ENCODE measurements at regions not wholly inside any gene's neighbourhood (a gene's known extent, or its start where the extent isn't known, plus 50 kb on each side); places are given as distances from the start of the nearest gene placed in this dataset.
"Not testable (repeated sequence)": the region's sequence is repeated elsewhere in the genome, so short reads cannot be mapped to it uniquely, and the experiment has no call there.

DNA sequence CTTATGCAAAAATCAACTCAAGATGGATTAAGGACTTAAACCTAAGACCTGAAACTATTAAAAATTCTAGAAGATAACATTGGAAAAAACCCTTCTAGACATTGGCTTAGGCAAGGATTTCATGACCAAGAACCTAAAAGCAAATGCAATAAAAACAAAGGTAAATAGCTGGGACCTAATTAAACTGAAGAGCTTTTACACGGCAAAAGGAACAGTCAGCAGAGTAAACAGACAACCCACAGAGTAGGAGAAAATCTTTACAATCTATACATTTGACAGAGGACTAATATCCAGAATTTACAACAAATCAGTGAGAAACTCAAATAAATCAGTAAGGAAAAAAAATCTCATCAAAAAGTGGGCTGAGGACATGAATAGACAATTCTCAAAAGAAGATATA is 65.4 kb downstream of the RPL22L1 start:
- H3K36me3 ChIP-seq (ENCODE audit: control insufficient read depth in 1 of 2, insufficient read depth in 2 of 2, low read length in 2 of 2); H3K4me1 ChIP-seq (ENCODE audit: control insufficient read depth in 1 of 2, insufficient read depth in 2 of 2, low read length in 2 of 2); H3K27me3 ChIP-seq (ENCODE audit: control insufficient read depth in 1 of 2, insufficient read depth in 2 of 2, low read length in 2 of 2); H3K4me3 ChIP-seq (ENCODE audit: low read depth in 1 of 2, low read length in 2 of 2); H3K27ac ChIP-seq (ENCODE audit: low read depth, low read length); H3K9ac ChIP-seq (ENCODE audit: low read depth in 1 of 2, low read length in 2 of 2); H3K9me3 ChIP-seq (ENCODE audit: control insufficient read depth in 1 of 2, low read length in 2 of 2): not testable (repeated sequence)

GRCh38 chr3:170804078-170804477 is 65.9 kb downstream of the RPL22L1 start:
- H3K27me3 ChIP-seq (ENCODE audit: control insufficient read depth in 1 of 2, insufficient read depth in 2 of 2, low read length in 2 of 2), result no peaks in the 10 kb centered on the region
- no peak overlapping the region for H3K9ac ChIP-seq (ENCODE audit: low read depth in 1 of 2, low read length in 2 of 2)
- peaks cover 4% of the 10 kb centered on the region in 2 donors for H3K4me1 ChIP-seq (ENCODE audit: control insufficient read depth in 1 of 2, insufficient read depth in 2 of 2, low read length in 2 of 2)

DNA sequence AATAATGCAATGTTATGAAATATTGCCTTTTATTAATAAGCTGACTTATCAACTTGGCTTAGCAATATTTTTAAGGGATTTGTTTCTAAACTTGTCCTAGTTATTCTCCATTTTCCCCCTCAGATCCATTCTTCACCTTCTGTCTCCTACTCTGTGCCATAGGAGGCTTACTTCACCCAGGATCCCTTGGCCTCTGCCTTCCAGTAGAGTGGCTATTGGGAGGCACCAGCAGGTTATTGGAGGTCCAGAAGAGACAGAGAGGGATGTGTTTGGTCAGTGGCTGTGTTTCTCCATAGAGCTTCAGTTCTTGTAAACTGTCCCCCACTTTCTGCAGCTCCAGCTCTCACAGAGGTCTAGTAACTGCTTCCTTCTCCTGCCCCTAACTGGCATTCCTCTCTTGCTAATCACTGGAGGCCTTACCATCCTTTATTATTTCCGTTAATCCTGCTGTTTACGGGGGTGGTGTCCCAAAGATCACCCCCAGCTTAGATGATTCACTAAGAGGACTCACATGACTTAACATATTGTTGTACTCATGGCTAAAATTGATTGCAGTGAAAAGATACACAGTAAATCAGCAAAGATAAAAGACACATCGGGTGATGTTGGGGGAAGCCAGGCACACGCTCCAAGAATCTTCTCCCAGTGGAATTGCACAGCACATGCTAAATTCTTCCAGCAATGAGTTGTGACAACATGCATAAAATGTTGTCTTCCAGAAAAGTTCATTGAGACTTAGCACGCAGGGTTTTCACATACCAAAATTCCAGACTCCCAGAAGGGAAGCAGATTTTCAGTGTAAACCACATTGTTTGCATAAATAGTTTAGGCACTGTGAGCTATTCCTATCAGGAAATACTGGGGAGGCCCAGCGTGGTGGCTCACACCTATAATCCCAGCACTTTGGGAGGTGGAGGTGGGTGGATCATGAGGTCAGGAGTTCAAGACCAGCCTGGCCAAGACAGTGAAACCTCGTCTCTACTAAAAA is 67.5 kb downstream of the RPL22L1 start:
- no peaks in the 10 kb centered on the region for H3K9me3 ChIP-seq (ENCODE audit: control insufficient read depth in 1 of 2, low read length in 2 of 2)
- no peak overlapping the region for H3K4me3 ChIP-seq (ENCODE audit: low read depth in 1 of 2, low read length in 2 of 2)
- H3K27me3 ChIP-seq (ENCODE audit: control insufficient read depth in 1 of 2, insufficient read depth in 2 of 2, low read length in 2 of 2), result no peaks in the 10 kb centered on the region
- H3K4me1 ChIP-seq (ENCODE audit: control insufficient read depth in 1 of 2, insufficient read depth in 2 of 2, low read length in 2 of 2), result no peaks in the 10 kb centered on the region
- no peak overlapping the region for H3K9ac ChIP-seq (ENCODE audit: low read depth in 1 of 2, low read length in 2 of 2)
- H3K36me3 ChIP-seq (ENCODE audit: control insufficient read depth in 1 of 2, insufficient read depth in 2 of 2, low read length in 2 of 2), result no peaks in the 10 kb centered on the region
- no peak overlapping the region for H3K27ac ChIP-seq (ENCODE audit: low read depth, low read length)

More at GRCh38 chr3:170804078-170804477, 65.9 kb downstream of the RPL22L1 start:
- Histone ChIP-seq H3K4me3 (ENCODE audit: low read depth in 1 of 2, low read length in 2 of 2) (no peak overlapping the region), H3K36me3 (ENCODE audit: control insufficient read depth in 1 of 2, insufficient read depth in 2 of 2, low read length in 2 of 2) (no peaks in the 10 kb centered on the region), H3K9me3 (ENCODE audit: control insufficient read depth in 1 of 2, low read length in 2 of 2) (no peaks in the 10 kb centered on the region), H3K27ac (ENCODE audit: low read depth, low read length) (no peak overlapping the region)

GRCh38 chr3:170801597-170801996 is 68.4 kb downstream of the RPL22L1 start:
- H3K9ac ChIP-seq (ENCODE audit: low read depth in 1 of 2, low read length in 2 of 2), result no peak overlapping the region
- no peak overlapping the region for H3K4me3 ChIP-seq (ENCODE audit: low read depth in 1 of 2, low read length in 2 of 2)
- H3K9me3 ChIP-seq (ENCODE audit: control insufficient read depth in 1 of 2, low read length in 2 of 2), result no peaks in the 10 kb centered on the region
- no peaks in the 10 kb centered on the region for H3K4me1 ChIP-seq (ENCODE audit: control insufficient read depth in 1 of 2, insufficient read depth in 2 of 2, low read length in 2 of 2)
- no peak overlapping the region for H3K27ac ChIP-seq (ENCODE audit: low read depth, low read length)
- no peaks in the 10 kb centered on the region for H3K27me3 ChIP-seq (ENCODE audit: control insufficient read depth in 1 of 2, insufficient read depth in 2 of 2, low read length in 2 of 2)
- H3K36me3 ChIP-seq (ENCODE audit: control insufficient read depth in 1 of 2, insufficient read depth in 2 of 2, low read length in 2 of 2), result no peaks in the 10 kb centered on the region

DNA sequence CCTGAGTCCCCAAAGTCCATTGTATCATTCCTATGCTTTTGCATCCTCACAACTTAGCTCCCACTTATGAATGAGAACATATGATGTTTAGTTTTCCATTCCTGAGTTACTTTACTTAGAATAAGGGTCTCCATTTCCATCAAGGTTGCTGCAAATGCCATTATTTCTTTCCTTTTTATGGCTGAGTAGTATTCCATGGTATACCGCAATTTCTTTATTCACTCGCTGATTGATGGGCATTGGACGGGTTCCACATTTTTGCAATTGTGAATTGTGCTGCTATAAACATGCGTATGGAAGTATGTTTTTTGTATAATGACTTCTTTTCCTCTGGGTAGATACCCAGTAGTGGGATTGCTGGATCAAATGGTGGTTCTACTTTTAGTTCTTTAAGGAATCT is 69.7 kb downstream of the RPL22L1 start:
- not testable (repeated sequence) for H3K4me1 ChIP-seq (ENCODE audit: control insufficient read depth in 1 of 2, insufficient read depth in 2 of 2, low read length in 2 of 2); H3K9me3 ChIP-seq (ENCODE audit: control insufficient read depth in 1 of 2, low read length in 2 of 2); H3K36me3 ChIP-seq (ENCODE audit: control insufficient read depth in 1 of 2, insufficient read depth in 2 of 2, low read length in 2 of 2); H3K4me3 ChIP-seq (ENCODE audit: low read depth in 1 of 2, low read length in 2 of 2); H3K27me3 ChIP-seq (ENCODE audit: control insufficient read depth in 1 of 2, insufficient read depth in 2 of 2, low read length in 2 of 2); H3K27ac ChIP-seq (ENCODE audit: low read depth, low read length); H3K9ac ChIP-seq (ENCODE audit: low read depth in 1 of 2, low read length in 2 of 2)

- H3K4me3 ChIP-seq (ENCODE audit: low read depth in 1 of 2, low read length in 2 of 2), result no peak overlapping the region
- H3K4me1 ChIP-seq (ENCODE audit: control insufficient read depth in 1 of 2, insufficient read depth in 2 of 2, low read length in 2 of 2), result no peaks in the 10 kb centered on the region
- no peaks in the 10 kb centered on the region for H3K36me3 ChIP-seq (ENCODE audit: control insufficient read depth in 1 of 2, insufficient read depth in 2 of 2, low read length in 2 of 2)
- H3K9me3 ChIP-seq (ENCODE audit: control insufficient read depth in 1 of 2, low read length in 2 of 2), result no peaks in the 10 kb centered on the region
- H3K27ac ChIP-seq (ENCODE audit: low read depth, low read length), result no peak overlapping the region
- no peak overlapping the region for H3K9ac ChIP-seq (ENCODE audit: low read depth in 1 of 2, low read length in 2 of 2)
- no peaks in the 10 kb centered on the region for H3K27me3 ChIP-seq (ENCODE audit: control insufficient read depth in 1 of 2, insufficient read depth in 2 of 2, low read length in 2 of 2)
Measured at GRCh38 chr3:170799009-170799408, 71.0 kb downstream of the RPL22L1 start.

DNA sequence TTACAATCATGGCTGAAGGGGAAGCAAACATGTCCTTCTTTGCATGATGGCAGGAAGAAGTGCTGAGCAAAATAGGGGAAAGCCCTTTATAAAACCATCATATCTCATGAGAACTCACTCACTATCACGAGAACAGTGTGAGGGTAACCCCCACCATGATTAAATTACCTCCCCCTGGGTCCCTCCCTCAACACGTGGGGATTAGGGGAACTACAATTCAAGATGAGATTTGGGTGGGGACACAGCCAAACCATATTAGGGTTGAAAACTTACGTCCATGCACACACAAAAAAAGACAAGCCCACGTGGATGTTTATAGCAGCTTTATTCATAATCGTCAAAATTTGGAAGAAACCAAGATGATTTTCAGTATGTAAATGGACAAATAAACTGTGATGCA is 72.3 kb downstream of the RPL22L1 start:
- H3K27ac ChIP-seq (ENCODE audit: low read depth, low read length), result no peak overlapping the region
- H3K9ac ChIP-seq (ENCODE audit: low read depth in 1 of 2, low read length in 2 of 2), result no peak overlapping the region
- no peaks in the 10 kb centered on the region for H3K9me3 ChIP-seq (ENCODE audit: control insufficient read depth in 1 of 2, low read length in 2 of 2)
- H3K4me3 ChIP-seq (ENCODE audit: low read depth in 1 of 2, low read length in 2 of 2), result no peak overlapping the region
- H3K27me3 ChIP-seq (ENCODE audit: control insufficient read depth in 1 of 2, insufficient read depth in 2 of 2, low read length in 2 of 2), result no peaks in the 10 kb centered on the region
- no peaks in the 10 kb centered on the region for H3K4me1 ChIP-seq (ENCODE audit: control insufficient read depth in 1 of 2, insufficient read depth in 2 of 2, low read length in 2 of 2)
- H3K36me3 ChIP-seq (ENCODE audit: control insufficient read depth in 1 of 2, insufficient read depth in 2 of 2, low read length in 2 of 2), result no peaks in the 10 kb centered on the region

DNA sequence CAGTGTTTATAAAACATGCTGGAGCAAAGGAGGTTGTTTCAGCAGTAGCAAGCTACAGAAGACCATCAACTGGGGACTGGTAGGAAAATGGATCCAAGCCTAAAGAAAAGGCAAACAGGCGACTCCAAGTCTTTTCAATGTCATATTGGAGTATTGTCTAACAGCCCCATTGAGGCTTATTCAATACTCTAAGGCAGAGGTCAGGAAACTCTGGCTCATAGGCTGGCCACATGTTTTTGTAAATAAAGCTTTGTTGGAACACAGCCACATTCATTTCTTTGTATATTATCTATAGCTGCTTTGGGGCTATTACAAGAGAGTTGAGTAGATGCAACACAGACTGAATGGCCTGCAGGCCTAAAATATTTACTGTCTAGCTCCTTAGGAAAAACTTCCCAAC is 77.5 kb downstream of the RPL22L1 start:
- Histone ChIP-seq H3K9me3 (ENCODE audit: control insufficient read depth in 1 of 2, low read length in 2 of 2) (no peaks in the 10 kb centered on the region), H3K9ac (ENCODE audit: low read depth in 1 of 2, low read length in 2 of 2) (no peak overlapping the region), H3K4me3 (ENCODE audit: low read depth in 1 of 2, low read length in 2 of 2) (no peak overlapping the region), H3K27ac (ENCODE audit: low read depth, low read length) (no peak overlapping the region), H3K27me3 (ENCODE audit: control insufficient read depth in 1 of 2, insufficient read depth in 2 of 2, low read length in 2 of 2) (no peaks in the 10 kb centered on the region), H3K4me1 (ENCODE audit: control insufficient read depth in 1 of 2, insufficient read depth in 2 of 2, low read length in 2 of 2) (no peaks in the 10 kb centered on the region), H3K36me3 (ENCODE audit: control insufficient read depth in 1 of 2, insufficient read depth in 2 of 2, low read length in 2 of 2) (no peaks in the 10 kb centered on the region)

DNA sequence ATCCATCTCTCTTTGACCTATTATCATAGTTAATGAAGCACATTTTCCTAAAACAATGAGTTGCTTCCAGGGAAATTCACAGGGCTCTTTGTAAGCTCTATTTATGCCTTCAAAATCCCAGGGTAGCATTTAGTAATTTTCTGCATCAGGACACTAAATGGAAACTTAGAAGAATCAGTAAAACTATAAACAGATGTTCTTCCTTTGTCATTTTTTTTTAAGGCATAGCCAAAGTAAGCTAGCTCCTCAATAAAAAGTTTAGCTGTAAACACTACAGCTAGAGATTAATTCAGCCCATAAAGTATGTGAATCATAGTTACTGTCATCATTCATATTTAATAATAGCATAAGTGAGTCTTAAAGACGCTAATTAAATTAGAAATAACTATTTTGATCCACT is 79.3 kb downstream of the RPL22L1 start:
- no peaks in the 10 kb centered on the region for H3K9me3 ChIP-seq (ENCODE audit: control insufficient read depth in 1 of 2, low read length in 2 of 2)

DNA sequence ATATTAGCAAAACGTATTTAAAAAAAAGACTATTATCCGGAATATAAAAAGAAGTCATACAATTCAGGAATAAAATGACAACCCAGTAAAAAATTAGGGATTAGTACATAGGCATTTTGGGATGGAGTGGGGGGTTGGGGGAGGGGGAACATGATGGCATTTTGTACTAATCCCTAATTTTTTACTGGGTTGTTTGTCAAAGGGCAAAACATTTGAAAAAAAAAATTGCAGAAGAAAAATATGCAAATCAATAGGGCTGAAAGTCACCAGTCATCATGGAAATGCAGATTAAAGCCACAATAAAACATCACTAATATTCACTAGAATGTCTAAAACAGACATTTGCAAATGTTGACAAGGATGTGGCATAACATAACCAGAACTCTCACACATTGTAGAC is 82.5 kb downstream of the RPL22L1 start:
- Histone ChIP-seq H3K27ac (ENCODE audit: low read depth, low read length) (no peak overlapping the region), H3K9me3 (ENCODE audit: control insufficient read depth in 1 of 2, low read length in 2 of 2) (no peaks in the 10 kb centered on the region), H3K4me1 (ENCODE audit: control insufficient read depth in 1 of 2, insufficient read depth in 2 of 2, low read length in 2 of 2) (no peaks in the 10 kb centered on the region), H3K4me3 (ENCODE audit: low read depth in 1 of 2, low read length in 2 of 2) (no peak overlapping the region), H3K9ac (ENCODE audit: low read depth in 1 of 2, low read length in 2 of 2) (no peak overlapping the region), H3K36me3 (ENCODE audit: control insufficient read depth in 1 of 2, insufficient read depth in 2 of 2, low read length in 2 of 2) (no peaks in the 10 kb centered on the region), H3K27me3 (ENCODE audit: control insufficient read depth in 1 of 2, insufficient read depth in 2 of 2, low read length in 2 of 2) (no peaks in the 10 kb centered on the region)

More for the DNA sequence above, 79.3 kb downstream of the RPL22L1 start:
- Histone ChIP-seq H3K4me1 (ENCODE audit: control insufficient read depth in 1 of 2, insufficient read depth in 2 of 2, low read length in 2 of 2) (no peaks in the 10 kb centered on the region), H3K4me3 (ENCODE audit: low read depth in 1 of 2, low read length in 2 of 2) (no peak overlapping the region), H3K27ac (ENCODE audit: low read depth, low read length) (no peak overlapping the region), H3K9ac (ENCODE audit: low read depth in 1 of 2, low read length in 2 of 2) (no peak overlapping the region), H3K27me3 (ENCODE audit: control insufficient read depth in 1 of 2, insufficient read depth in 2 of 2, low read length in 2 of 2) (no peaks in the 10 kb centered on the region), H3K36me3 (ENCODE audit: control insufficient read depth in 1 of 2, insufficient read depth in 2 of 2, low read length in 2 of 2) (no peaks in the 10 kb centered on the region)

Data from duodenal mucosa (tissue), 2 donors.